PC-9 (cell line): ENCODE measurements at regions not wholly inside any gene's neighbourhood (a gene's known extent, or its start where the extent isn't known, plus 50 kb on each side); places are given as distances from the start of the nearest gene placed in this dataset.

ENCODE experiments used
- BruUV-seq: library from RNA; stranded (reverse); fragments of 400-500 nt; replicated peaks from 2 replicates; lab custom pipeline; 2021; lab: Mats Ljungman, UMichigan
- CTCF ChIA-PET: fragments of 300-600 bp; sonication (Branson Sonifier 250); formaldehyde crosslinking; loops from one replicate; lab custom pipeline; 2022; ENCODE audit warnings: antibody characterized with exemption; lab: Charles Lee
- POLR2A ChIA-PET: fragments of 300-600 bp; sonication (Branson Sonifier 250); formaldehyde crosslinking; loops from one replicate; lab custom pipeline; 2022; ENCODE audit warnings: antibody characterized with exemption; ENCODE audit not compliant: unreplicated experiment; lab: Charles Lee
- DNase-seq, 2 experiments: peaks; one replicate each; pipeline versions ENCODE4 v3.0.0 to v3.0.0-alpha.2; 2015 to 2022; ENCODE audit warnings: mixed read lengths in 1 of 2
- H2AFZ ChIP-seq: fragments of 200-600 bp; sonication (generic); 2 replicates; pipeline ENCODE4 v1.8.1; 2017; ENCODE audit warnings: antibody characterized with exemption
- H3F3A ChIP-seq: fragments of 200-600 bp; sonication (generic); 2 replicates; pipeline ENCODE4 v1.8.1; 2017; ENCODE audit warnings: antibody characterized with exemption, mild to moderate bottlenecking, low read depth; ENCODE audit not compliant: insufficient read depth
- H3K27ac ChIP-seq: fragments of 200-600 bp; sonication (generic); 2 replicates; pipeline ENCODE4 v1.6.1; 2016; ENCODE audit warnings: mixed run types
- H3K27me3 ChIP-seq: fragments of 200-600 bp; sonication (generic); 2 replicates; pipeline ENCODE4 v1.6.1; 2016; ENCODE audit warnings: low read depth, mixed run types; ENCODE audit not compliant: insufficient read depth
- H3K36me3 ChIP-seq: fragments of 200-600 bp; sonication (generic); 2 replicates; pipeline ENCODE4 v1.6.1; 2016; ENCODE audit warnings: low read depth, mixed run types
- H3K4me1 ChIP-seq: fragments of 200-600 bp; sonication (generic); replicated peaks from 2 replicates; pipeline ENCODE4 v1.6.1; 2016; ENCODE audit warnings: mixed run types; ENCODE audit not compliant: insufficient read depth
- H3K4me2 ChIP-seq: fragments of 200-600 bp; sonication (generic); 2 replicates; pipeline ENCODE4 v1.6.1; 2017; ENCODE audit warnings: mixed run types
- H3K4me3 ChIP-seq: fragments of 200-600 bp; sonication (generic); 2 replicates; pipeline ENCODE4 v1.6.1; 2016; ENCODE audit warnings: mixed run types
- H3K79me2 ChIP-seq: fragments of 200-600 bp; sonication (generic); 2 replicates; pipeline ENCODE4 v1.6.1; 2017; ENCODE audit warnings: low read depth, mixed run types
- H3K9me2 ChIP-seq: fragments of 200-600 bp; sonication (generic); 2 replicates; pipeline ENCODE4 v1.8.1; 2017; ENCODE audit warnings: mild to moderate bottlenecking; ENCODE audit not compliant: insufficient read depth
- H3K9me3 ChIP-seq: fragments of 200-600 bp; sonication (generic); 2 replicates; pipeline ENCODE4 v1.8.1; 2016; ENCODE audit warnings: low read depth; ENCODE audit not compliant: insufficient read depth
- H4K20me1 ChIP-seq: fragments of 200-600 bp; sonication (generic); 2 replicates; pipeline ENCODE4 v1.8.1; 2017; ENCODE audit not compliant: insufficient read depth
- CTCF ChIP-seq: fragments of 200-600 bp; sonication (generic); conservative IDR thresholded peaks from 2 replicates; pipeline ENCODE4 v1.6.1; 2017; ENCODE audit warnings: mixed run types, antibody characterized with exemption, mild to moderate bottlenecking, moderate library complexity
- EZH2 ChIP-seq: fragments of 200-600 bp; sonication (generic); IDR thresholded peaks from 2 replicates; pipeline ENCODE4 v1.8.0; 2017; ENCODE audit warnings: antibody characterized with exemption, low read depth
- intact Hi-C: fragments of 100-400 bp; cut with micrococcal nuclease; formaldehyde crosslinking; loops from one replicate; pipeline ENCODE4 v1.10.0; 2022; ENCODE audit not compliant: unreplicated experiment

GRCh38 chr3:102200560-102200959 lies 234.3 kb upstream of the ZPLD1 start:
- CTCF ChIA-PET, result no interaction called here
- H3K4me1 ChIP-seq, result peaks cover 6% of the 10 kb centered on the region
- no peak overlapping the region for H3K4me3 ChIP-seq
- intact Hi-C loops, result no loop called here
- H3F3A ChIP-seq, result no peaks in the 10 kb centered on the region
- no peaks in the 10 kb centered on the region for H3K9me3 ChIP-seq
- no peaks in the 10 kb centered on the region for H4K20me1 ChIP-seq
- TF ChIP-seq CTCF (no peak), EZH2 (no peak)
- H3K9me2 ChIP-seq, result no peaks in the 10 kb centered on the region; the same call in none of the 2 replicates
- H3K27me3 ChIP-seq, result no peaks in the 10 kb centered on the region
- H3K4me2 ChIP-seq, result no peak overlapping the region
- DNase-seq, result no peak
- no peak overlapping the region for H2AFZ ChIP-seq
- no peak overlapping the region for H3K27ac ChIP-seq
- no peaks in the 10 kb centered on the region for H3K79me2 ChIP-seq
- POLR2A ChIA-PET, result no interaction called here
- no peaks in the 10 kb centered on the region for H3K36me3 ChIP-seq
- BruUV-seq, result no TSS peak

- Histone ChIP-seq H3K27me3 (no peaks in the 10 kb centered on the region), H3K79me2 (no peaks in the 10 kb centered on the region), H3F3A (no peaks in the 10 kb centered on the region), H3K27ac (no peak overlapping the region), H4K20me1 (no peaks in the 10 kb centered on the region), H3K4me1 (no peaks in the 10 kb centered on the region), H3K4me3 (no peak overlapping the region), H3K9me3 (0 out of 2 replicates have a peak, but pooled peaks cover 5% of the 10 kb centered on the region), H2AFZ (no peak overlapping the region), H3K4me2 (no peak overlapping the region), H3K9me2 (no peaks in the 10 kb centered on the region; the same call in none of the 2 replicates), H3K36me3 (no peaks in the 10 kb centered on the region)
- TF ChIP-seq EZH2 (no peak), CTCF (no peak)
- DNase-seq, result no peak
- no TSS peak for BruUV-seq
- intact Hi-C loops, result no loop called here
- ChIA-PET CTCF (no interaction called here), POLR2A (no interaction called here)
Measured at GRCh38 chr3:102205647-102206046, 229.2 kb upstream of the ZPLD1 start.

- ChIA-PET POLR2A (no interaction called here), CTCF (no interaction called here)
- Histone ChIP-seq H3K79me2 (no peaks in the 10 kb centered on the region), H3K9me3 (0 out of 2 replicates have a peak, but pooled peaks cover 5% of the 10 kb centered on the region), H3K27ac (no peak overlapping the region), H3F3A (no peaks in the 10 kb centered on the region), H3K27me3 (no peaks in the 10 kb centered on the region), H3K36me3 (no peaks in the 10 kb centered on the region), H2AFZ (no peak overlapping the region), H3K4me3 (no peak overlapping the region), H3K4me1 (no peaks in the 10 kb centered on the region), H3K4me2 (no peak overlapping the region), H4K20me1 (no peaks in the 10 kb centered on the region), H3K9me2 (no peaks in the 10 kb centered on the region; the same call in none of the 2 replicates)
- intact Hi-C loops, result no loop called here
- TF ChIP-seq CTCF (no peak), EZH2 (no peak)
- no TSS peak for BruUV-seq
- DNase-seq, result no peak
Measured at GRCh38 chr3:102206511-102207031, 228.2 kb upstream of the ZPLD1 start.
